IPS-20b (cell line): ENCODE measurements at regions not wholly inside any gene's neighbourhood (a gene's known extent, or its start where the extent isn't known, plus 50 kb on each side); places are given as distances from the start of the nearest gene placed in this dataset.
"Not testable (repeated sequence)": the region's sequence is repeated elsewhere in the genome, so short reads cannot be mapped to it uniquely, and the experiment has no call there.

Source experiments
- H3K27ac ChIP-seq: one replicate; pipeline ENCODE4 v1.5.1; 2013; ENCODE audit warnings: low read length
- H3K27me3 ChIP-seq: 2 replicates; pipeline ENCODE4 v1.6.1; 2013; ENCODE audit warnings: mild to moderate bottlenecking, low read length, inconsistent platforms; ENCODE audit not compliant: insufficient read depth
- H3K36me3 ChIP-seq: 2 replicates; pipeline ENCODE4 v1.6.1; 2013; ENCODE audit warnings: low read depth, mild to moderate bottlenecking, inconsistent platforms, low read length, moderate library complexity; ENCODE audit not compliant: insufficient read depth
- H3K4me1 ChIP-seq: 2 replicates; pipeline ENCODE4 v1.6.1; 2013; ENCODE audit warnings: mild to moderate bottlenecking, control low read depth, inconsistent platforms, low read length, moderate library complexity; ENCODE audit not compliant: insufficient read depth
- H3K4me3 ChIP-seq: 2 replicates; pipeline ENCODE4 v1.5.1; 2013; ENCODE audit warnings: mild to moderate bottlenecking, low read length, inconsistent platforms
- H3K9ac ChIP-seq: 2 replicates; pipeline ENCODE4 v1.6.1; 2013; ENCODE audit warnings: low read depth, mild to moderate bottlenecking, inconsistent platforms, low read length, moderate library complexity
- H3K9me3 ChIP-seq: 2 replicates; pipeline ENCODE4 v1.6.1; 2013; ENCODE audit warnings: mild to moderate bottlenecking, low read depth, low read length, inconsistent platforms; ENCODE audit not compliant: insufficient read depth

DNA sequence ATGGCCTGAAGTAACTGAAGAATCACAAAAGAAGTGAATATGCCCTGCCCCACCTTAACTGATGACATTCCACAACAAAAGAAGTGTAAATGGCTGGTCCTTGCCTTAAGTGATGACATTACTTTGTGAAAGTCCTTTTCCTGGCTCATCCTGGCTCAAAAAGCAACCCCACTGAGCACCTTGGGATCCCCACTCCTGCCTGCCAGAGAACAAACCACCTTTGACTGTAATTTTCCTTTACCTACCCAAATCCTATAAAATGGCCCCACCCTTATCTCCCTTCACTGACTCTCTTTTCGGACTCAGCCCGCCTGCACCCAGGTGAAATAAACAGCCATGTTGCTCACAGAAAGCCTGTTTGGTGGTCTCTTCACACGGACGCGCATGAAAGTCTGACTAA, 564.5 kb upstream of the SLITRK6 start:
- not testable (repeated sequence) for H3K9me3 ChIP-seq, H3K4me1 ChIP-seq, H3K27me3 ChIP-seq, H3K4me3 ChIP-seq, H3K27ac ChIP-seq, H3K9ac ChIP-seq, H3K36me3 ChIP-seq

DNA sequence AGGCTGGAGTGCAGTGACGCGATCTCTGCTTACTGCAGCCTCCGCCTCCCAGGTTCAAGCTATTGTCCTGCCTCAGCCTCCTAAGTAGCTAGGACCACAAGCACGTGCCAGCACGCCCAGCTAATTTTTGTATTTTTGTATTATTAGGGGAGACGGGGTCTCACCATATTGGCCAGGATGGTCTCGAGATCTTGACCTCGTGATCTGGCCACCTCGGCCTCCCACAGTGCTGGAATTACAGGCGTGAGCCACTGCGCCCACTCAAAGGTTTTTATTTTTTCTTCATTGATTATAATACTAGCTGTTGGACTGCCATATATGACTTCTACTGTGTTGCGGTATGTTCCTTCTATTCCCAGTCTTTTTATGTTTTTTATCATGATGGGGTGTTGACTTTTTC, 569.7 kb upstream of the SLITRK6 start:
- no peak overlapping the region for H3K9ac ChIP-seq
- no peak overlapping the region for H3K27ac ChIP-seq
- H3K4me3 ChIP-seq = no peak overlapping the region
- no peaks in the 10 kb centered on the region for H3K9me3 ChIP-seq
- H3K4me1 ChIP-seq = peaks cover 3% of the 10 kb centered on the region; the same call in 1 of the 2 replicates
- H3K36me3 ChIP-seq = no peaks in the 10 kb centered on the region
- no peaks in the 10 kb centered on the region for H3K27me3 ChIP-seq

- no peak overlapping the region for H3K9ac ChIP-seq
- no peak overlapping the region for H3K4me3 ChIP-seq
- no peaks in the 10 kb centered on the region for H3K36me3 ChIP-seq
- H3K27ac ChIP-seq = no peak overlapping the region
- H3K9me3 ChIP-seq = no peaks in the 10 kb centered on the region
- no peaks in the 10 kb centered on the region for H3K27me3 ChIP-seq
- H3K4me1 ChIP-seq = no peaks in the 10 kb centered on the region
Observed at GRCh38 chr13:86377451-86377850, 578.2 kb upstream of the SLITRK6 start.

- Histone ChIP-seq H3K4me1 (no peaks in the 10 kb centered on the region), H3K36me3 (no peaks in the 10 kb centered on the region), H3K27ac (no peak overlapping the region), H3K4me3 (no peak overlapping the region), H3K27me3 (no peaks in the 10 kb centered on the region), H3K9ac (no peak overlapping the region), H3K9me3 (no peaks in the 10 kb centered on the region)
Observed at GRCh38 chr13:86378628-86379027, 579.4 kb upstream of the SLITRK6 start.

- Histone ChIP-seq H3K9ac (no peak overlapping the region), H3K27me3 (no peaks in the 10 kb centered on the region)
Observed at GRCh38 chr13:86383151-86383550, 583.9 kb upstream of the SLITRK6 start.

DNA sequence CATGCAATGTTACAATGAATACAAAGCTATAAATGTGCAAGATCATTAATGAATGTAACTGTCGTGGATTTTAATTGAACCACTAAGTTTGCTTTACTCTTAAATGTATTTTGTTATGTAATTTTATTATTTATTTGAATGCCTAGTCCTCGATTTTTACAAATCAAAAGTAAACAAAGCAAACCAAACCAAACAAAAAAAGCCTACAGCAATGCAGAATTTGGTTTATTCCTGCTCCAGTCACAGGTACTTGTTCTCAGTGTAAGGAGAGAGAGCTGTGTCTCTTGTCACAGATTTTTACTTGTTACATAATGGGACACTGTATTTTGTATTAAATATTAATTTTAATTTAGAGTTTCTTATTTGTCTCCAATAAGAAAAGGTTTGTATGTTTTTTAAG, 584.3 kb upstream of the SLITRK6 start:
- Histone ChIP-seq H3K4me3 (no peak overlapping the region), H3K27me3 (no peaks in the 10 kb centered on the region), H3K9me3 (no peaks in the 10 kb centered on the region), H3K4me1 (no peaks in the 10 kb centered on the region), H3K27ac (no peak overlapping the region), H3K36me3 (no peaks in the 10 kb centered on the region), H3K9ac (no peak overlapping the region)

More at GRCh38 chr13:86383151-86383550, 583.9 kb upstream of the SLITRK6 start:
- Histone ChIP-seq H3K4me1 (no peaks in the 10 kb centered on the region), H3K27ac (no peak overlapping the region), H3K4me3 (no peak overlapping the region), H3K36me3 (no peaks in the 10 kb centered on the region), H3K9me3 (no peaks in the 10 kb centered on the region)

- Histone ChIP-seq H3K4me1 (no peaks in the 10 kb centered on the region), H3K9me3 (no peaks in the 10 kb centered on the region), H3K9ac (no peak overlapping the region), H3K27me3 (no peaks in the 10 kb centered on the region), H3K36me3 (no peaks in the 10 kb centered on the region), H3K4me3 (no peak overlapping the region), H3K27ac (no peak overlapping the region)
Observed at GRCh38 chr13:86397635-86398034, 598.4 kb upstream of the SLITRK6 start.

- Histone ChIP-seq H3K9ac (no peak overlapping the region), H3K27ac (no peak overlapping the region), H3K27me3 (no peaks in the 10 kb centered on the region), H3K36me3 (no peaks in the 10 kb centered on the region), H3K9me3 (no peaks in the 10 kb centered on the region), H3K4me3 (no peak overlapping the region), H3K4me1 (no peaks in the 10 kb centered on the region)
Observed at GRCh38 chr13:86399572-86399971, 600.4 kb upstream of the SLITRK6 start.

DNA sequence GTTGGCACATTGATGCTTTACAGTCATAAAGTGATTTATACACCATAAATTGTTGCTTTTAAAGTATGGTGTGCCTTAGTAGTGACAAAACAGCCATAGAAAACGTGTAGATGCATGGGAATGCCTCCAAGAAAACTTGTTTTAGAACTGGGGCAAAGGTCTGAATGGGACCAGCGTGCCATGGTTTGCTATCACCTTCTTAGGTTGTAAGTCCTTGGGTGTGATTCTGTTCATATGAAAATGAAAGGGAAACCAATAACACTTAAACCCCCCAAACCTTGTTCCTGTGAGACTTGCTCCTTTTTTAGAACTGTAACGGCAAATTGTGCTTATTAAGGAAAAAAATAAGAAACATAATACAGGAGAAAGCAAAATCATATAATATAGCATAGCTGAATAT, 603.3 kb upstream of the SLITRK6 start:
- Histone ChIP-seq H3K4me1 (no peaks in the 10 kb centered on the region), H3K4me3 (no peak overlapping the region), H3K9ac (no peak overlapping the region), H3K27ac (no peak overlapping the region), H3K9me3 (no peaks in the 10 kb centered on the region), H3K36me3 (no peaks in the 10 kb centered on the region), H3K27me3 (no peaks in the 10 kb centered on the region)

DNA sequence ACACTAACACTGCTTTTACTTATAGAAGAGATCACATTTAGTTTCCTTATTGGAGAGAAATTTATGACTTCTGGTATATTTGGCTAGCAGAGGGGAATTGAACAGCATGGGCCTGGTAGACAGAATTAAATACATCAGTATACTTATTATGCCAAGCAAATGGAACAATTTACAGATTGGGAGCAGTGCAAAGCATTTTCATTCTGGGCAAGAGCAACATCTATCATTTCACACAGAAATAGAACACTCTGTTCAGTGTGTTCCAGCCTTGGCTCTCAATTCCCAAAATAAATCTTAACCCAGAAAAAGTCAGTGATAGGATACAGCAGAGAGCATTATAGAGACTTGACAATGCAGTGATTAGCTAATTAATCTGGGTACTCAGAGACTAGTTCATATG, 604.0 kb upstream of the SLITRK6 start:
- H3K9me3 ChIP-seq = no peaks in the 10 kb centered on the region
- H3K4me1 ChIP-seq = no peaks in the 10 kb centered on the region
- no peak overlapping the region for H3K27ac ChIP-seq
- H3K9ac ChIP-seq = no peak overlapping the region
- H3K27me3 ChIP-seq = no peaks in the 10 kb centered on the region
- H3K36me3 ChIP-seq = no peaks in the 10 kb centered on the region
- no peak overlapping the region for H3K4me3 ChIP-seq

DNA sequence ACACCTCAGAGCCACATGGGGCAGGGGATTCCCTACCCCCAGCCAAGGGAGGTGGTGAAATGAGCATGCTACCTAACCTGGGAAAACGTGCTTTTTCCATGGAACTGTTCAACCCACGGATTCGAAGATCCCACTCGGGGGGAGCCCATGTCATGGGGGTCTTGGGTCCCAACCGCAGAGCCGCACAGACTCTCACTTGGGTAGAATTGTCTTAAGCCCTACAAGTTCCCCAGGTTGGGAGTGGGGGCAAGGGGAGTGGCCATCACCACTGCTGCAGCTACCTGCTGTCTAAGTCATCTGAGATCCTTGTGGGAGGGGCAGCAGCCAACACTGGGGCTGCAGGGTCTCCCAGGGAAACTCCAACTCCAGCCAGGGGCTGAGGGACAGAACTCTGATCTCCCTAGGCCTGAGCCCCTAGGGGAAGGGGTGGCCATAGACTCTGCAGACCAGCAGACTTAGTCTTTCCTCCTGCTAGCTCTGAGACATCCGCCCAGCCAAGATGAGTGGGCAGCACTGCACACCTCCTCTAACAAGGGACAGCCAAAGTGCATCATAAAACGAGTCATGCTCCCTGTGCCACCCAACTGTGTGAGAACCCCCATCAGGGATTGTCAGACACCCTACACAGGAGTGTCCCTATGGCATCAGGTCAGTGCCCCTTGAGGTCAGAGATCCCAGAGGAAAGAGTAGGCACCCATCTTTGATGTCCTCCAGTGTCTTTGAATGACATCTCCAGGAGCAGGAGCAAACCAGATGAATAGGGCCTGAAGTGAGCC, 610.4 kb upstream of the SLITRK6 start:
- Histone ChIP-seq H3K4me1 (peaks cover 4% of the 10 kb centered on the region), H3K27me3 (no peaks in the 10 kb centered on the region), H3K27ac (no peak overlapping the region), H3K9ac (no peak overlapping the region), H3K4me3 (no peak overlapping the region), H3K36me3 (no peaks in the 10 kb centered on the region), H3K9me3 (no peaks in the 10 kb centered on the region)

DNA sequence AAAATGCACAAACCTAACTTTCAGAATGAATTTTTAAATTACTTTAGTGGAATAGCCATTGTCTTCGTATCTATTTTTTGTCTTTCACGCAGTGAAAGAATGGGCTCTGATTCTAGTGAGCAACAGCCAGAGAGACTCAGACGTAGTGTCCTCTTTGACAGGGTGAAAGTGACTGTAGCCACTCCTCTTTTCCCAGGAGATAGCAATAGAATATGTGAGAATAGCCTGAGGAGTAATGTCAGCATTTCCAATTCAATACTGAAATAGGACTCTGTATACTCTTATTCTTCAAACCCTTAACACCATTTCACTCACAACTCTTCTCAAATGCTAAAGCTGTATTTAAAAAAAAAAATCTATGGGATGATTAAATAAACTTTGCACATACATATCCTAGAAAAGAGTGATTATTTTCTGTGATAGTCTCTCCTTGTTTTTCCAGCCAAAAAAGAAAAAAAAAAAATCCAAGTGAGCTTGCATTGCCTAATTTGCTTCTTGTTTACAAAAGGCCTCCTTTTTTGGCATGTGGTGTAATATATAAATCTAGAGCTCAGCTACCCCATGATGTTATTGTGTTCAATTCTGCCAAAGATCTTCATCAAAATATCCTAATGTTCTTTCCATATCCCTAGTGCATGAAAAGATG, 626.1 kb upstream of the SLITRK6 start:
- H3K9ac ChIP-seq = no peak overlapping the region
- H3K4me1 ChIP-seq = no peaks in the 10 kb centered on the region
- no peak overlapping the region for H3K4me3 ChIP-seq
- no peaks in the 10 kb centered on the region for H3K36me3 ChIP-seq
- no peaks in the 10 kb centered on the region for H3K9me3 ChIP-seq
- no peak overlapping the region for H3K27ac ChIP-seq
- H3K27me3 ChIP-seq = no peaks in the 10 kb centered on the region
